ENCODE measurements at regions not wholly inside any gene's neighbourhood (a gene's known extent, or its start where the extent isn't known, plus 50 kb on each side); places are given as distances from the start of the nearest gene placed in this dataset.

GRCh38 chr12:93104535-93104934, 175.4 kb upstream of the EEA1 start:
- no peak for TF ChIP-seq CTCF (IDR thresholded peaks at IDR 0.05)
- H3K27me3 ChIP-seq: no peaks in the 10 kb centered on the region
- H3K4me1 ChIP-seq: peaks cover 5% of the 10 kb centered on the region
- H3K27ac ChIP-seq: no peak overlapping the region
- intact Hi-C loops (cut with DNase I): no loop called here
- H3K4me3 ChIP-seq: no peak overlapping the region
- no peaks in the 10 kb centered on the region for H3K36me3 ChIP-seq
- H3K9me3 ChIP-seq: no peaks in the 10 kb centered on the region
- no peak for ATAC-seq
- no peak for DNase-seq

- no peaks in the 10 kb centered on the region for H3K27me3 ChIP-seq
- intact Hi-C loops (cut with DNase I): no loop called here
- H3K4me1 ChIP-seq: peaks cover 6% of the 10 kb centered on the region
- TF ChIP-seq CTCF (IDR thresholded peaks at IDR 0.05): no peak
- no peak overlapping the region for H3K27ac ChIP-seq
- ATAC-seq: no peak
- no peaks in the 10 kb centered on the region for H3K36me3 ChIP-seq
- H3K9me3 ChIP-seq: no peaks in the 10 kb centered on the region
- no peak overlapping the region for H3K4me3 ChIP-seq
- no peak for DNase-seq
Observed at GRCh38 chr12:93106910-93107309, 177.8 kb upstream of the EEA1 start.

GRCh38 chr12:93107514-93108312, 178.6 kb upstream of the EEA1 start:
- TF ChIP-seq CTCF (IDR thresholded peaks at IDR 0.05): no peak
- Histone ChIP-seq H3K27ac (no peak overlapping the region), H3K36me3 (no peaks in the 10 kb centered on the region), H3K27me3 (no peaks in the 10 kb centered on the region), H3K4me3 (no peak overlapping the region), H3K4me1 (peaks cover 6% of the 10 kb centered on the region), H3K9me3 (no peaks in the 10 kb centered on the region)
- intact Hi-C loops (cut with DNase I): no loop called here
- DNase-seq (no peak), ATAC-seq (no peak)

GRCh38 chr12:93108985-93109384, 179.9 kb upstream of the EEA1 start:
- intact Hi-C loops (cut with DNase I): no loop called here
- Histone ChIP-seq H3K27ac (no peak overlapping the region), H3K4me1 (peaks cover 6% of the 10 kb centered on the region), H3K4me3 (no peak overlapping the region), H3K27me3 (no peaks in the 10 kb centered on the region), H3K36me3 (no peaks in the 10 kb centered on the region), H3K9me3 (no peaks in the 10 kb centered on the region)
- no peak for ATAC-seq
- no peak for TF ChIP-seq CTCF (IDR thresholded peaks at IDR 0.05)
- DNase-seq: no peak

GRCh38 chr12:93109551-93110203, 180.6 kb upstream of the EEA1 start:
- Histone ChIP-seq H3K27ac (no peak overlapping the region), H3K9me3 (no peaks in the 10 kb centered on the region), H3K27me3 (no peaks in the 10 kb centered on the region), H3K36me3 (no peaks in the 10 kb centered on the region), H3K4me1 (peaks cover 6% of the 10 kb centered on the region), H3K4me3 (no peak overlapping the region)
- intact Hi-C loops (cut with DNase I): no loop called here
- ATAC-seq (no peak), DNase-seq (no peak)
- TF ChIP-seq CTCF (IDR thresholded peaks at IDR 0.05): no peak

Measured in upper lobe of right lung (tissue), 1 donor.